ENCODE measurements at regions not wholly inside any gene's neighbourhood (a gene's known extent, or its start where the extent isn't known, plus 50 kb on each side); places are given as distances from the start of the nearest gene placed in this dataset.
A peak's percentile ranks its signal among the peaks of the same experiment; 100 is the strongest.

DNA sequence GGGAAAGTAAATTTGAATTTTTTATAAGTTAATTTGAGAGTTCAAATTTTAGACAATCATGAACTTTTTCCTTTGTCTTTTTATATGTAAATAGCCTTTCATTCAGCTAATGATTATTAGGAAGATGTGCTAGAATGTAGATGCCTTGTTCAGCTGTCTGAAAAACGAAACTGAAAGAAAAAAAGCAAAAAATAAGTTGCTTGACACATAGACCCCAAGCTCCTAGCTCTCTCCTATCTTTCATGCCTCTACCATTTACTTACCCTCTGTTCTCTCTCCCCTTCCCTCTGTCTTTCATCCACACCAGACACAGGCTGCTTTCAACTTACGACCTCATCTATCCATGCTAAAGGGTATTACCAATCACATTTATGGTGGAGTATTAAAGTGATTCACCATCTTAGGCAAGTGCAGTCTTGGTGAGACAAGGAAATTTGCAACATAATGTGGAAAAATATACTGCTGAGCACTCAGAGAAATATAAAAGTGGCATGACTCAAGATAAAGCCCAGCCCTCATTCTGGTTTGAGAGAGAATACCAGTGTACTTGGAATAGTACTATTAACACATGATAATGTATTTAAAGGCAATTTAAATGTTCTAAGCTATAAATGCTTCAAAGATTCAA, 425.6 kb downstream of the SUCLG1 start:
- Histone ChIP-seq H3K9ac (ENCODE audit: low read depth, low read length, poor library complexity, severe bottlenecking) (no peak overlapping the region), H3K9me2 (replicated peaks; ENCODE audit: low read depth, low read length) (no peaks in the 10 kb centered on the region), H3K27me3 (ENCODE audit: insufficient read depth, low read length, poor library complexity, severe bottlenecking) (no peaks in the 10 kb centered on the region), H2AFZ (ENCODE audit: low read length) (peak overlapping the region; percentile 76), H3K9me3 (ENCODE audit: insufficient read depth, low read depth, low read length) (no peaks in the 10 kb centered on the region), H3K79me2 (ENCODE audit: insufficient read depth, low read length) (no peaks in the 10 kb centered on the region), H3K36me3 (ENCODE audit: insufficient read depth, low read length) (no peaks in the 10 kb centered on the region), H3K4me2 (ENCODE audit: low read depth, low read length, poor library complexity, severe bottlenecking) (peak overlapping the region; percentile 49), H3K4me3 (ENCODE audit: low read length, poor library complexity, severe bottlenecking) (peak overlapping the region; percentile 61), H3K4me1 (ENCODE audit: insufficient read depth, low read length, poor library complexity, severe bottlenecking) (no peaks in the 10 kb centered on the region), H3F3A (ENCODE audit: low read depth) (no peaks in the 10 kb centered on the region), H4K20me1 (ENCODE audit: insufficient read depth, low read length, poor library complexity, severe bottlenecking) (no peaks in the 10 kb centered on the region)
- TF ChIP-seq, protein P1, sequence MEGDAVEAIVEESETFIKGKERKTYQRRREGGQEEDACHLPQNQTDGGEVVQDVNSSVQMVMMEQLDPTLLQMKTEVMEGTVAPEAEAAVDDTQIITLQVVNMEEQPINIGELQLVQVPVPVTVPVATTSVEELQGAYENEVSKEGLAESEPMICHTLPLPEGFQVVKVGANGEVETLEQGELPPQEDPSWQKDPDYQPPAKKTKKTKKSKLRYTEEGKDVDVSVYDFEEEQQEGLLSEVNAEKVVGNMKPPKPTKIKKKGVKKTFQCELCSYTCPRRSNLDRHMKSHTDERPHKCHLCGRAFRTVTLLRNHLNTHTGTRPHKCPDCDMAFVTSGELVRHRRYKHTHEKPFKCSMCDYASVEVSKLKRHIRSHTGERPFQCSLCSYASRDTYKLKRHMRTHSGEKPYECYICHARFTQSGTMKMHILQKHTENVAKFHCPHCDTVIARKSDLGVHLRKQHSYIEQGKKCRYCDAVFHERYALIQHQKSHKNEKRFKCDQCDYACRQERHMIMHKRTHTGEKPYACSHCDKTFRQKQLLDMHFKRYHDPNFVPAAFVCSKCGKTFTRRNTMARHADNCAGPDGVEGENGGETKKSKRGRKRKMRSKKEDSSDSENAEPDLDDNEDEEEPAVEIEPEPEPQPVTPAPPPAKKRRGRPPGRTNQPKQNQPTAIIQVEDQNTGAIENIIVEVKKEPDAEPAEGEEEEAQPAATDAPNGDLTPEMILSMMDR (conservative IDR thresholded peaks at IDR 0.05; ENCODE audit: low read length) = no peak
- no peak for TF ChIP-seq EZH2phosphoT487 (IDR thresholded peaks at IDR 0.05; ENCODE audit: borderline replicate concordance)

DNA sequence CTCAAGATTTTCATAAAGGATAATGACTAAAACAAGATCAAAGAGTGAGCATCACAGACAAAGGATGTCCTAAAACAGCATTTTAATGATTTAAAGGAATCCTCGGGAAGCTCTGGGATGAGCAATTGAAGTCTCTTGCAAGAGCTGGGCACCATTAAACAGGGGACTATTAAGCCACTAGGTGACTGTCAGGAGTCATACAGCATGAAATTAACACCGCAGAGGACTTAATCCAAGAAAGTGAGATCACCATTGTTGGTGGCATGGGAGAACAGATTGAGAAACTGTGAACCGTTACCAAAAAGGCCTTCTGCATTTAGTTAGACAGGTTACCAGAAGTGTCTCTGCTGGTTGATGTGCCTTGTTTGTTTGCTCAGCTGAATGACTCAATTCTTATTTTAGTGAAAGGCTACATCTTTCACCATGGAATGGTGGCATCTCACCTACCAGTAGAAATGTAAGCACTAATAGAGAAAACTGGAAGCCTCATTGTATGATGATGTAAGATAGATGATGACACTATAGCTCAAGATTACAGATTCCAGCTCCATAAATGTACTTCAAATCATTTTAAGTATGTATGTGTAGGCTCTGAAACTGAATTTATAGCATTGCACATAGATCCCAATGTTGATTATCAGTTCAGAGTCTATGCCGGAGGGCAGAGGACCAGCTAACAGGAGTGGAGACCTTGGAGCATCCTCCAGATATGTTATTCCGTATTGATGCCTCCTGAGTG, 427.6 kb downstream of the SUCLG1 start:
- Histone ChIP-seq H3K36me3 (ENCODE audit: insufficient read depth, low read length) (no peaks in the 10 kb centered on the region), H3F3A (ENCODE audit: low read depth) (no peaks in the 10 kb centered on the region), H4K20me1 (ENCODE audit: insufficient read depth, low read length, poor library complexity, severe bottlenecking) (no peaks in the 10 kb centered on the region), H3K4me3 (ENCODE audit: low read length, poor library complexity, severe bottlenecking) (no peak overlapping the region), H3K79me2 (ENCODE audit: insufficient read depth, low read length) (no peaks in the 10 kb centered on the region), H3K4me2 (ENCODE audit: low read depth, low read length, poor library complexity, severe bottlenecking) (no peak overlapping the region), H2AFZ (ENCODE audit: low read length) (no peak overlapping the region), H3K4me1 (ENCODE audit: insufficient read depth, low read length, poor library complexity, severe bottlenecking) (no peaks in the 10 kb centered on the region), H3K9me3 (ENCODE audit: insufficient read depth, low read depth, low read length) (no peaks in the 10 kb centered on the region), H3K9me2 (replicated peaks; ENCODE audit: low read depth, low read length) (no peaks in the 10 kb centered on the region), H3K9ac (ENCODE audit: low read depth, low read length, poor library complexity, severe bottlenecking) (no peak overlapping the region), H3K27me3 (ENCODE audit: insufficient read depth, low read length, poor library complexity, severe bottlenecking) (no peaks in the 10 kb centered on the region)
- TF ChIP-seq, protein P1 (conservative IDR thresholded peaks at IDR 0.05; ENCODE audit: low read length) = no peak
- no peak for TF ChIP-seq EZH2phosphoT487 (IDR thresholded peaks at IDR 0.05; ENCODE audit: borderline replicate concordance)

DNA sequence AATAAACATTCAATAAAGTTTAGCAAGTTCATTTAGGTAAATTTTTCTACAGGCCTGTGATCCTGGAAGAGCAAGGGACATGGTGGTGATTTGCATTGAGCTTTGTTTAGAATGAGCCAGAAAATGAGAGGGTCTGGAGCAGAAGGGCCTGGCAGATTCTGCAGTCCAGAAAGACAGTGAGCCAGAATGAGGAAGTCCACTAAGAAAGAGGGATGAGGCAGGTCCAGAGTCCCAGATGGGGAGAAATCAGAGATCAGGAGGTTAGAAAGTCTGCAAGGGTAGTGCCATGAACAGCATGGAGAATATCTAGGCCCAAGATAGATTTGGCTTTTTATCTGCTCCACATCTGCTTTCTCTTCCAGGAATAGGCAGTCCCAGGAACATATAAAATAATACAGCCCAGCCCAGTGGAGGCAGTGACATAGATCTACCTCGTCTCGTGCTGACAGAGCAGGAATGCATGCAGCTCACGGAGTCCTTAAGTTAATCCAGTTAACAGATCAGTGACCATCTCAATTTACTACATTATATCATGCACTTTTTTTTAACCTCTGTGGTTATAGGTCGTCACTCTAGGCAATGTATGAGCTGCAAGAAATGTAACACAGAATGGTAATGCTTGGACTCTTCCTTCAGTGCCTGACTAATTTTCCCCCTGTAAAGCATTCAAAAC, 429.0 kb downstream of the SUCLG1 start:
- Histone ChIP-seq H3F3A (ENCODE audit: low read depth) (no peaks in the 10 kb centered on the region), H3K4me2 (ENCODE audit: low read depth, low read length, poor library complexity, severe bottlenecking) (no peak overlapping the region), H3K9me2 (replicated peaks; ENCODE audit: low read depth, low read length) (no peaks in the 10 kb centered on the region), H3K36me3 (ENCODE audit: insufficient read depth, low read length) (no peaks in the 10 kb centered on the region), H3K4me1 (ENCODE audit: insufficient read depth, low read length, poor library complexity, severe bottlenecking) (no peaks in the 10 kb centered on the region), H3K9ac (ENCODE audit: low read depth, low read length, poor library complexity, severe bottlenecking) (no peak overlapping the region), H3K9me3 (ENCODE audit: insufficient read depth, low read depth, low read length) (no peaks in the 10 kb centered on the region), H3K27me3 (ENCODE audit: insufficient read depth, low read length, poor library complexity, severe bottlenecking) (no peaks in the 10 kb centered on the region), H2AFZ (ENCODE audit: low read length) (no peak overlapping the region), H4K20me1 (ENCODE audit: insufficient read depth, low read length, poor library complexity, severe bottlenecking) (no peaks in the 10 kb centered on the region), H3K79me2 (ENCODE audit: insufficient read depth, low read length) (no peaks in the 10 kb centered on the region), H3K4me3 (ENCODE audit: low read length, poor library complexity, severe bottlenecking) (no peak overlapping the region)
- TF ChIP-seq, protein P1 (conservative IDR thresholded peaks at IDR 0.05; ENCODE audit: low read length) = no peak
- TF ChIP-seq EZH2phosphoT487 (IDR thresholded peaks at IDR 0.05; ENCODE audit: borderline replicate concordance) = no peak

Measured in Loucy (cell line).